Activated CD8-positive, alpha-beta memory T cell treated with anti-CD3 and anti-CD28 coated beads for 48 hours (primary cell): ENCODE measurements at regions not wholly inside any gene's neighbourhood (a gene's known extent, or its start where the extent isn't known, plus 50 kb on each side); places are given as distances from the start of the nearest gene placed in this dataset.

Experiments
- DNase-seq, 3 experiments: peaks; one replicate each; pipeline ENCODE4 v3.0.0-alpha.2; 2020; ENCODE audit warnings: low read depth in 2 of 3, low spot score in 2 of 3

DNA sequence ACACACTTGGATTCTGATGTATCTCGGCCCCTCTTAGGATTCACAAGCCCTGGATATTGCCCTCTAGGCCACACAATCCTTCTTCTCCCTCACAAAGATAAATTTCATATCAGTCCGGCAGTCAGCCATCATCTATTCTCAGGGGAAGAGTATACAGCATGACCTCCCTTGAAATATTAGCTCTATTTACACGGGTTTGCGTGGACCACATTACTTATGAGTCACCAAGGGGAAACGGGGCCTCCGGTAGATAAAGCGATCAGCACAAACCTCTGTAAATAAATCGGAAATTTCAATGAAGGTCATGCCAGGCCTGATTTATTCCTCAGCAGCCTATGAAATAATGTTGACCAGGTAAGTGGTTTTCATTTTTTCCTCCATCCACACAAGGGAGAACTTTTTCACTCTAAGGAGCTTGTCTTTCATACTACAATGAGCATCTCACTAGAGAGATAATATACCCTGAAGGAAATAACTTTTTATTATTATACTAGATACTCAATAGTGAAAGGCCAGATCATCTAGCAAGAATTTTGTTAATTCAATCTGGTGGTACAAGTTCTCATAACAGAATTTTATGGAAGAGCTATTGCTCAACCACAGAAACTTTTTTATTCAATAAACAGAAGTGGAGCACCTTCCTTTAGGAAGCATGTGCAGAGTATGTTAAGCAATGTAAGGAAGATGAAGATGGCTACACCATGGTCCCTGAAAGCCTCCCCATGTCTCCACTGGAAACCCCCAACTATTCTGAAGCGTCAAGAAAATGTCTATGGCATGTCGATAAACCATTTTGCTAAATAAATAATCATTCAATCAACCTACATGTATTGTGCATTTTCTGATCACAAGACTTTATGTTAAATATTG lies 125.2 kb upstream of the PIK3C3 start:
- no peak for DNase-seq

GRCh38 chr18:41828137-41828536 lies 126.9 kb upstream of the PIK3C3 start:
- no peak for DNase-seq

GRCh38 chr18:41820784-41821183 lies 134.2 kb upstream of the PIK3C3 start:
- DNase-seq, result no peak

DNA sequence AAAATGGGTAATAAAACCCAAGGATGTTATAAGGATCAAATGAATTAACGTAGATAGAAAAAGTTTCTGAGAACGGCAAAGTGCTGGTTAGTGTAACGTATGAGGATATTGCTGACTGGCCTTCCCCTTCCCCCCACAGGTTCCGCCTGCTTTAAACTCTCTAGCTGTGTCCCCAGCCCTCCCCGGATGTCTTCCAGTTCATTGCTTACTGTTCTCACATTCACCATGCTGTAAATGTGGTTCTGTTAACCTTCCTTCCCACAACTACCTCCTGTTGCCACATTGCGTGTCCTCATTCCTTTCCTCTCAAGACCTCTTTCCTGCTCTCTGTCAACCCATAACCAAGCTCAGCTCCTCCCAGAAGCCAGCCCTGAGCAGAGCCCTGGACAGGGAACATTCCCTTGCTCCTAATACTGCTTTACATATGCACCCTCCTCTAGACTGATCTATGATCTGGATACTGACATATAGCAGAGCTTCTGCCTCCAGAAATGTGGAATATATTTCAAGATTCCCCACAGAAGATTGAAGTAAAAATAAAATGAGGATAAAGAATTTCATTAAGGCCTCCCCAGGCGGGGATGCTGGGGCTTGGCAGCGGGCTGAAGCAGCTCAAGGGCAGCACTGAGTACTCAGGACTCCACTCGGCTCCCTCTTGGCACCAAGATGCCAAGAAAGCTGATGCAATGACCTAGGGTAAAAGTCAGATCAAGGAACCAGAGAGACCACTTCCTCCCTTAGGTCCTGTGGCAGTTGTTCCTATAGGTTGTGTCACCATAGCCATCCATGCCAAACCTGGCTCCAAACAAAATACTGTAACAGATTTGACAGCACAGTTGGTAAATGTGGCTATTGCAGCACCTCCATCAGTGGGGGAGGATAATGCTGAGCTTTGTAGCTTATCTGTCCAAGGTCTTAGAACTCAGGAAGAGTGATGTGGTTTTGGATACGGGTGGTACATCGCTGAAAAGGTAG lies 136.4 kb upstream of the PIK3C3 start:
- DNase-seq, result no peak

DNA sequence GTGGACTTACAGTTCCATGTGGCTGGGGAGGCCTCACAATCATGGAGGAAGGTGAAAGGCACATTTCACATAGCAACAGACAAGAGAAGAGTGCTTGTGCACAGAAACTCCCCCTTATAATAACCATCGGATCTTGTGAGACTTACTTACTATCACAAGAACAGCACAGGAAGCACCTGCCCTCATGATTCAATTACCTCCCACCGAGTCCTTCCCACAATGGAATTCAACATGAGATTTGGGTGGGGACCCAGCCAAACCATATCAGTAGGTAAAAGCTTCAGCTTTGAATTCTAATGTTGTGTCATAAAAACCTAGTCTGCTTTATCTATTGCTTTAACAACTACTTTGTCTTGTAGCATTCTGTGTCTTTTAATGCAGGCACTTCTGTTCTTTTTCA lies 140.4 kb upstream of the PIK3C3 start:
- no peak for DNase-seq

- DNase-seq, result no peak
Observed at GRCh38 chr18:41809652-41810051, 145.4 kb upstream of the PIK3C3 start.

- no peak for DNase-seq
Observed at GRCh38 chr18:41805341-41805740, 149.7 kb upstream of the PIK3C3 start.

DNA sequence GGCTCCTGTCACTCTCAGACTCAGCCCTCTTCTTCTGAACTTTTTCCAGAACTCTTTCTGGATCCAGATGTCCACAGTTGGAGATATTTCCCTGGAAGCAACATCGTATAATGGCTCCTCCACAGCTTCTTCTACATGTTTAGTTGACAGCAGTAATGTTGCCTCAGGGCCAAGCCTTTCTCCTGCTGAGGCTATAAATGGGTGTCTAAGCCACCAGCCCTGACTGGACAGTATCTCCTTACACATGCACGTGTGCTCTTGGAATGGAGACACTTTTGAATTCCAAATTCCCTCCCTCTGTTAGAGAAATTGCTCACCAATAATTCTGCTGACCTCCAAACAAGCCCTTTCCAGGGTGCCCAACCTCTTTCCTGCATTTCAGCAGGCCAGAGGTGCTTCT lies 156.2 kb upstream of the PIK3C3 start:
- DNase-seq, result no peak

GRCh38 chr18:41790687-41791086 lies 164.3 kb upstream of the PIK3C3 start:
- no peak for DNase-seq

DNA sequence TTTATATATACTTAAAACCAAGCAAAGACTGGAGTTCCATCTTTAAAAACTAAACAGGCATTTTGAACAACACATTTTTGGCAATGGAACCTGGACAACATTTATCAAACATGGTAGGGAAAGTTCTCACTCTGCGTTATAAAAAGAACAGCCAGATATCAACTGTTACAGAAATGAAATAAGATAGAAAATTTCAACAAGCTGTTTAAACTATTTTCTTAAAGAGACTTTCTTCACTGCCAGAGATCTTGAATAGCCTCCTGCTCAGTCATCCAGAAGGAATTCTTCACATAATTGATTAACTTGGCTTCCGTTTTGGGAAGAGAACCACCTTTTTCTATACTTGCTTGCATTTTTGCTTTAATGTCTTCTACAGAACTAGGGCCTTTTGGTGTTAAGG lies 166.0 kb upstream of the PIK3C3 start:
- DNase-seq, result no peak

- DNase-seq, result no peak
Observed at GRCh38 chr18:41783879-41784278, 171.2 kb upstream of the PIK3C3 start.

GRCh38 chr18:41783065-41783818 lies 171.8 kb upstream of the PIK3C3 start:
- DNase-seq, result no peak

GRCh38 chr18:41771973-41772372 lies 183.1 kb upstream of the PIK3C3 start:
- DNase-seq, result no peak

DNA sequence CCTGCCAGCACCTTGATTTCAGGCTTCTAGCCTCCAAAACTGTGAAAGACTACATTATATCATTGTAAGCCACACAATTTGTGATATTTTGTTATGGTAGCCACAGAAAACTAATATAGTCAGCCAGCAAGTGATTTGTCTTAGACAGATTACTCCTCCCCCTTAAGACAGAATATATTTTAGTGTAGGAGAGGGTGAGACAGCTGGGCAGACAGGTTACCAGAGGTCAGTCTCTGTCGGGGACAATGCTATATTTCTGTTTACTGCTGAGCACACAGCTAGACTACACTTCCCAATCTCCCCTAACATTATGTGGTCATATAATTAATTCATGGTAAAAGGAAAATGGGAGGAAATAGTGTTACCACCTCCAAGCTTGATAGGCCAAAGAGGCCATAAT lies 185.8 kb upstream of the PIK3C3 start:
- no peak for DNase-seq

- DNase-seq, result no peak
Observed at GRCh38 chr18:41768467-41768866, 186.6 kb upstream of the PIK3C3 start.

DNA sequence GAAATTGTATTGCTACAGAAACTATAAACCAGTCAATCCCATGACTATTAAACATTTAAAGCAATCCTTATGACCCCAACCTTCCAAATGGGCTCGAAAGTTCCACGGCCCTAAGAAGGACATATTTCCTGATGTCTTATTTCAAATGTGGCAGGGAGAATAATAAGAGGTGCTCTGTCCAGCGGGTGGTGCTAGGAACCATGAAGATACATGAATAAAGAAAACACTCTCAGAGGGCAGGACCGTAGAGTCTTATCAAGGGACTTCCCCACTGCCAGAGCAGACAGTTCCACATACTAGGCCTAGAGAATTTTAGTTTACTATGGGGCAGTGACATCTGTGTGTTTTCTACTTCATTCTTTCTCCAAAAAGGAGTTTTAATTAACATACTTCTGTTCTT lies 187.1 kb upstream of the PIK3C3 start:
- DNase-seq, result no peak

GRCh38 chr18:41765460-41765859 lies 189.6 kb upstream of the PIK3C3 start:
- DNase-seq, result no peak

DNA sequence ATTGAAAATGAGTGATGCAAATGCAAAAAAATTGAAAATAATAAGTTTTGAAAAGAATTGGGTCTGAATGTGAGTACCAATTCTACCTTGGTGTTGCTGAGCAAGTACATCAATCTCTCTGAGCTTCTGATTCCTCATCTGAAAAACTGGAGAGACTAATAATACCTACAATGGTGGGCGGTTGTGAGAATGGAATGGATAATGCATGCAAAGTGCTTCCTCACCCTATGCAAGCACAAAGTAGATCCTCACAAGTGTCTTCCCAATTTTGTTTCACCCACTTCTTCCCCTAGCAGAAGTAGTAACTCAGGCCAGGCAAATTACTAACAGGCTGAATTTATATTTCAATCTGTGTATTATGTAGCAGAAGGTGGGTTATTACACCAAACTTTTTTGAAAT lies 191.7 kb upstream of the PIK3C3 start:
- DNase-seq, result no peak

DNA sequence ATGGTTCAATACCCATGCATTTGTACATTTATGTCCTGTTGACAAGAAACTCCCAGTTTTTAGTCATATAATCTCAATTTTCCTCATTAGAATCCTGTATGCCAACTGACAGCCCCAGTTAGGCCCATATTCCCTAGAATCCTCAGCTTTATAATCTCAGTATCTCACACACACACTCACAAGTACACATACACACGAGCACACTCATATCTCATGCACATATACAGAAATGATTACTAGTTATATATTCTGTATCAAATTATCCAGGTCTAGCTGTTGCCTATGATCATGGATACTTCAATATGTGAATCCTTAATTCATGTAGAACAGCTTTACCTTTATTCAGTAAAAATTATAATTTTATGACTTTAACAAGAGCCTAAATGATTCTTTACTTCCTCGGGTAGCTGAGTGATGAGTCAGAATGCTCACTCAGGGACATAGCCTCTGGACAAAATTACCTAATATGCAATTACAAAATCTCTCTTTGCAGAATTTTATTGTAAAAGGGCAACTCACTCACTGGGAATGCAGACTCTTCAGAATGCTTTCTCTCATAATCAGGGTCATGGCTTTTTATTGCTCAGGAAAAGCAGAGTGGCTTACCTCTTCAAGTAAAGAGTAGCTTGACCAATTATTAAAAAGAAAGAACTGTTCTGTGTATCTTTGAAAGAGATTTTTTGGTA lies 193.6 kb upstream of the PIK3C3 start:
- DNase-seq, result no peak

DNA sequence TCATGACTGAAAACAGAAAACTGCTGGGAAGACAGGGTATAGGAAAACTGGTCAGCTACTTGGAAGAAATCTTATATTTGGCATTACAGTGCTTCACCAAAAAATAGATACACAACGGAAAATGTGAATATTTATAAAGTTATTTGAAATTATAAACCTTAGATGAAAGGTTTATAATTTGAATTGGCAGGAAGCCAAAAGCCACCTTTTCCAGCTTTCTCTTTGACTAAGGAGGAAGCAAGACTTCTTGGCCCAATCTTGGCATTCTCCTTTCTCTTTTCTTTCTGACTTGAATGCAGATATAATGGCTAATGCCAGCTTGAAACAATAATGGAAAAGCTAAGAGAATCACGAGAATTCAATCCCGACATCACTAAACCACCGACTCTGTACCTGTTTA lies 196.5 kb upstream of the PIK3C3 start:
- no peak for DNase-seq

DNA sequence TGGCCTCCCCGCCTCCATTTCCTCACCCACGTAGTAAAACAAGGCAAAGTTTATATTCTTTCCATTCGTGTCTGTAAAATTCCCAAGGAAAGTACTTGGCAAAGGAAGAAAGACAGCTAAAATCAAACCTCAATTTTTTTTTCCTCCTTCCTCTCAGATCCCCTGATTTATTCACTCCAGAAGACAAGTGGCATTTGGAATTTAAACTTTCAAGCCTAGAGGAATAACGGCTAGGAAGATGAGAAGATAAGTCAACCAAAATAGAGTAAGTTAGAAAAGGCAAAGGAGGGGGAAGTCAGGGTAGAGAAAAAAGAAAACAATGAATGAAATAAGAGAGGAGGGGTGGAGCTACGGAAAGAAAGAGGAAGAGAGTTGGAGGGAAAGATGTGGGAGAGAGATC lies 198.9 kb upstream of the PIK3C3 start:
- no peak for DNase-seq
